IMR-90 (cell line): ENCODE measurements at regions not wholly inside any gene's neighbourhood (a gene's known extent, or its start where the extent isn't known, plus 50 kb on each side); places are given as distances from the start of the nearest gene placed in this dataset.

Source experiments
- ATAC-seq: fragments of 200-7000 bp; cut with Tn5 transposase; 2 replicates; pipeline ENCODE4 v1.9.1; 2020; ENCODE audit warnings: low read depth, mild to moderate bottlenecking, moderate library complexity
- BruUV-seq: library from RNA; stranded (reverse); fragments of 400-500 nt; replicated peaks from 2 replicates; lab custom pipeline; 2021; lab: Mats Ljungman, UMichigan
- CTCF ChIA-PET: fragments of 300-600 bp; formaldehyde crosslinking; extraction: SDS; loops from one replicate; lab custom pipeline; 2021; ENCODE audit warnings: antibody characterized with exemption; lab: Yijun Ruan, JAX
- POLR2A ChIA-PET: fragments of 300-600 bp; sonication (Branson Sonifier 250); formaldehyde crosslinking; loops from one replicate; lab custom pipeline; 2022; ENCODE audit warnings: antibody characterized with exemption; ENCODE audit not compliant: unreplicated experiment; lab: Charles Lee
- DNase-seq: peaks from one replicate; pipeline ENCODE4 v3.0.0; 2013
- H2AFZ ChIP-seq: replicated peaks from 2 replicates; pipeline ENCODE3; 2013; ENCODE audit warnings: low read length, mild to moderate bottlenecking; ENCODE audit not compliant: poor library complexity
- H2AK5ac ChIP-seq: 2 replicates; pipeline ENCODE4 v1.6.1; 2013; ENCODE audit warnings: low read depth, low read length, inconsistent platforms
- H2AK9ac ChIP-seq: replicated peaks from 2 replicates; pipeline ENCODE3; 2013; ENCODE audit warnings: mild to moderate bottlenecking, low read depth, low read length, moderate library complexity; ENCODE audit not compliant: poor library complexity
- H2BK120ac ChIP-seq: 2 replicates; pipeline ENCODE4 v1.6.1; 2013; ENCODE audit warnings: low read depth, low read length, inconsistent platforms
- H2BK15ac ChIP-seq: 3 replicates; pipeline ENCODE4 v1.6.1; 2013; ENCODE audit warnings: low read depth, low read length, inconsistent platforms
- H2BK20ac ChIP-seq: 2 replicates; pipeline ENCODE4 v1.6.1; 2013; ENCODE audit warnings: low read depth, mild to moderate bottlenecking, inconsistent platforms, low read length, moderate library complexity
- H2BK5ac ChIP-seq: 2 replicates; pipeline ENCODE4 v1.6.1; 2013; ENCODE audit warnings: mild to moderate bottlenecking, low read depth, low read length, inconsistent platforms; ENCODE audit not compliant: poor library complexity, severe bottlenecking
- H3K14ac ChIP-seq: replicated peaks from 2 replicates; pipeline ENCODE4 v1.6.1; 2013; ENCODE audit warnings: low read depth, low read length, inconsistent platforms
- H3K18ac ChIP-seq: 2 replicates; pipeline ENCODE4 v1.6.1; 2013; ENCODE audit warnings: low read depth, low read length, control low read depth
- H3K23ac ChIP-seq: 2 replicates; pipeline ENCODE4 v1.6.1; 2013; ENCODE audit warnings: low read depth, low read length, inconsistent platforms
- H3K27ac ChIP-seq: 2 replicates; pipeline ENCODE4 v1.5.1; 2013; ENCODE audit warnings: mild to moderate bottlenecking, control low read depth, low read length; ENCODE audit not compliant: insufficient read depth
- H3K27me3 ChIP-seq: 2 replicates; pipeline ENCODE4 v1.6.1; 2013; ENCODE audit warnings: low read length; ENCODE audit not compliant: control insufficient read depth, insufficient read depth
- H3K36me3 ChIP-seq: 2 replicates; pipeline ENCODE4 v1.6.1; 2013; ENCODE audit warnings: low read length, mixed read lengths; ENCODE audit not compliant: control insufficient read depth, insufficient read depth
- H3K4ac ChIP-seq: 2 replicates; pipeline ENCODE4 v1.6.1; 2013; ENCODE audit warnings: low read depth, low read length, inconsistent platforms
- H3K4me1 ChIP-seq: 2 replicates; pipeline ENCODE4 v1.6.1; 2013; ENCODE audit warnings: low read length, mixed read lengths; ENCODE audit not compliant: control insufficient read depth, insufficient read depth
- H3K4me2 ChIP-seq: 2 replicates; pipeline ENCODE4 v1.6.1; 2013; ENCODE audit warnings: low read depth, mild to moderate bottlenecking, control low read depth, low read length, moderate library complexity
- H3K4me3 ChIP-seq: 2 replicates; pipeline ENCODE4 v1.5.1; 2013; ENCODE audit warnings: low read depth, mild to moderate bottlenecking, control low read depth, low read length, moderate library complexity; ENCODE audit not compliant: insufficient read depth
- H3K56ac ChIP-seq: 2 replicates; pipeline ENCODE4 v1.6.1; 2013; ENCODE audit warnings: low read length, inconsistent platforms; ENCODE audit not compliant: insufficient read depth; ENCODE audit errors: extremely low read depth
- H3K79me1 ChIP-seq, 2 experiments: 2 replicates each; pipeline ENCODE4 v1.6.1; 2013; ENCODE audit warnings: low read length in 2 of 2, inconsistent platforms in 1 of 2, low read depth in 1 of 2
- H3K9ac ChIP-seq: 2 replicates; pipeline ENCODE4 v1.6.1; 2013; ENCODE audit warnings: low read depth, low read length, control low read depth
- H3K9me1 ChIP-seq: 2 replicates; pipeline ENCODE4 v1.6.1; 2013; ENCODE audit warnings: low read length, inconsistent platforms; ENCODE audit not compliant: insufficient read depth
- H3K9me3 ChIP-seq: 2 replicates; pipeline ENCODE4 v1.6.1; 2013; ENCODE audit warnings: low read length; ENCODE audit not compliant: control insufficient read depth, insufficient read depth
- H4K20me1 ChIP-seq: 2 replicates; pipeline ENCODE4 v1.6.1; 2013; ENCODE audit warnings: low read length, inconsistent platforms; ENCODE audit not compliant: insufficient read depth
- H4K5ac ChIP-seq: 2 replicates; pipeline ENCODE4 v1.6.1; 2013; ENCODE audit warnings: mild to moderate bottlenecking, low read depth, low read length, control low read depth
- H4K8ac ChIP-seq, 2 experiments: 2 replicates each; pipeline ENCODE4 v1.6.1; 2013; ENCODE audit warnings: low read depth in 2 of 2, low read length in 2 of 2, control low read depth in 1 of 2, inconsistent platforms in 1 of 2
- H4K91ac ChIP-seq: 2 replicates; pipeline ENCODE4 v1.6.1; 2013; ENCODE audit warnings: low read depth, low read length, inconsistent platforms; ENCODE audit not compliant: insufficient read depth
- CEBPB ChIP-seq: IDR thresholded peaks from 2 replicates; pipeline ENCODE4 v1.6.1; 2012; ENCODE audit warnings: low read depth, low read length, improper control_type of control experiment
- ELK1 ChIP-seq: fragments of 150-350 bp; IDR thresholded peaks from 2 replicates; pipeline ENCODE4 v1.6.1; 2016; ENCODE audit warnings: low read depth, mild to moderate bottlenecking, low read length, moderate library complexity, borderline replicate concordance
- FOS ChIP-seq: fragments of 150-350 bp; IDR thresholded peaks from 2 replicates; pipeline ENCODE4 v1.6.1; 2016; ENCODE audit warnings: low read depth, low read length
- MAZ ChIP-seq: IDR thresholded peaks from 2 replicates; pipeline ENCODE4 v1.6.1; 2012; ENCODE audit warnings: low read depth, mild to moderate bottlenecking, low read length, improper control_type of control experiment, moderate library complexity, borderline replicate concordance
- MXI1 ChIP-seq: IDR thresholded peaks from 2 replicates; pipeline ENCODE4 v1.6.1; 2012; ENCODE audit warnings: low read depth, mild to moderate bottlenecking, low read length, moderate library complexity, borderline replicate concordance
- NFE2L2 ChIP-seq: fragments of 150-350 bp; IDR thresholded peaks from 2 replicates; pipeline ENCODE4 v1.6.1; 2016; ENCODE audit warnings: low read depth, mild to moderate bottlenecking, low read length
- RAD21 ChIP-seq: IDR thresholded peaks from 2 replicates; pipeline ENCODE4 v1.6.1; 2012; ENCODE audit warnings: low read length, improper control_type of control experiment
- RFX5 ChIP-seq: IDR thresholded peaks from 2 replicates; pipeline ENCODE4 v1.8.0; 2012; ENCODE audit warnings: low read depth, mild to moderate bottlenecking, low read length, moderate library complexity
- SMC3 ChIP-seq: fragments of 150-350 bp; IDR thresholded peaks from 2 replicates; pipeline ENCODE4 v1.6.1; 2016; ENCODE audit warnings: low read depth, mild to moderate bottlenecking, antibody characterized with exemption, low read length, moderate library complexity
- USF2 ChIP-seq: fragments of 150-350 bp; IDR thresholded peaks from 2 replicates; pipeline ENCODE4 v1.6.1; 2017; ENCODE audit warnings: mild to moderate bottlenecking, antibody characterized with exemption, low read length, low read depth
- WGBS, 2 experiments: methylation state at CpG; one replicate each; pipeline versions ENCODE4 v1.1.5 to v1.1.7; 2013; ENCODE audit warnings: missing lambda C conversion rate in 2 of 2; ENCODE audit not compliant: insufficient read length in 1 of 2; ENCODE audit errors: extremely low coverage in 2 of 2; 5-methylcytosine and 5-hydroxymethylcytosine counted together
- dilution Hi-C: fragments of 300-500 bp; cut with HindIII; formaldehyde crosslinking; loops from one replicate; pipeline ENCODE4 v1.14.3; 2018; ENCODE audit warnings: low sequenced_read_pairs; ENCODE audit not compliant: unreplicated experiment
- in situ Hi-C: fragments of 300-500 bp; cut with MboI; formaldehyde crosslinking; loops from 3 replicates; pipeline ENCODE4 v1.14.3; 2019; ENCODE audit warnings: low sequenced_read_pairs, inconsistent platforms, mixed read lengths
- intact Hi-C: fragments of 100-400 bp; cut with micrococcal nuclease; formaldehyde crosslinking; loops from 2 replicates; pipeline ENCODE4 v1.10.0; 2022

DNA sequence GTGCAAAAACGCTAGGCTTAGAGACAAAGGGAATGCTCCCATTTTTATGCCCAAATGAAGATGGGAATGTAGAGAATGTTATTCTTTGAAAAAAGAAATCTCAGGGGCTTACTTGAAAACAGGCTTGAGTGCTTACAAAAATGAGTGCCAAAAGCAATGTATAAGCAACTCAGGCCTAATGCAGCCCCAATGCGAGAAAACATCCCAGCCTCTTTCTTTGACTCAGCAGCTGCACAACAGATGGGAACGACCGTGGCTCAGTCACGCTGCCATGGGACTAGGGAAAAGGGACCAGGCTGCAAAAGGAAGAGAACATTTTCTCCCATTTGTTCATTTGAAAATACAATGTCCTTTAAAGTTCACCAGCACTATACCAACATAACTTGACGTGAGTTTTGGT, 246.4 kb upstream of the LRIG1 start:
- POLR2A ChIA-PET: no interaction called here
- peak; percentile 22 for DNase-seq

More for the DNA sequence above, 246.4 kb upstream of the LRIG1 start:
- Histone ChIP-seq H3K4ac (no peak overlapping the region), H2AFZ (peak overlapping the region; percentile 36), H2AK9ac (no peak overlapping the region), H3K9me3 (no peaks in the 10 kb centered on the region), H4K5ac (no peak overlapping the region), H3K79me1 (no peaks in the 10 kb centered on the region), H3K4me2 (no peak overlapping the region), H3K4me3 (no peak overlapping the region), H3K56ac (no peak overlapping the region), H4K20me1 (no peaks in the 10 kb centered on the region), H3K4me1 (peaks cover 9% of the 10 kb centered on the region), H2BK15ac (no peak overlapping the region; the same call in 2 of the 3 replicates), H3K9me1 (no peaks in the 10 kb centered on the region), H2BK20ac (no peak overlapping the region), H2BK120ac (no peak overlapping the region), H3K27ac (no peak overlapping the region), H4K8ac (0 out of 4 replicates have a peak overlapping the region, but pooled peaks of 1 of the 2 experiments have one; percentile 53), H2BK5ac (no peak overlapping the region), H4K91ac (no peak overlapping the region), H3K36me3 (no peaks in the 10 kb centered on the region), H2AK5ac (no peak overlapping the region), H3K27me3 (no peaks in the 10 kb centered on the region), H3K23ac (no peak overlapping the region), H3K14ac (no peak overlapping the region), H3K18ac (no peak overlapping the region), H3K9ac (no peak overlapping the region)
- ATAC-seq: no peak
- CTCF ChIA-PET: no interaction called here
- no CpG with 5 or more reads among the region's 6 CpGs for WGBS, 2 experiments
- TF ChIP-seq RAD21 (no peak), USF2 (no peak), FOS (no peak), CEBPB (no peak), MAZ (no peak), NFE2L2 (no peak), MXI1 (no peak), ELK1 (no peak), SMC3 (no peak), RFX5 (no peak)
- in situ Hi-C loops: no loop called here
- intact Hi-C loops: no loop called here
- no TSS peak for BruUV-seq
- dilution Hi-C loops: no loop called here
